T-cell (primary cell): ENCODE measurements at regions not wholly inside any gene's neighbourhood (a gene's known extent, or its start where the extent isn't known, plus 50 kb on each side); places are given as distances from the start of the nearest gene placed in this dataset.

Experiments used
- ATAC-seq, 4 experiments: fragments of 200-7000 bp in 3 of 4; fragments of 150-1000 bp in 1 of 4; cut with Tn5 transposase; replicated peaks in 1 of 4; 1 replicate in 3 of 4; 2 replicates in 1 of 4; pipeline ENCODE4 v1.10.0; 2021; ENCODE audit warnings: moderate library complexity in 3 of 4, mild to moderate bottlenecking in 2 of 4, moderate number of reproducible peaks in 1 of 4
- CTCF ChIA-PET, 2 donors: fragments of 300-600 bp; sonication (Branson Sonifier 250); formaldehyde crosslinking; loops; one replicate each; lab custom pipeline; 2022; ENCODE audit warnings: antibody characterized with exemption in 2 of 2; lab: Charles Lee
- POLR2A ChIA-PET, 2 donors: fragments of 300-600 bp; sonication (Branson Sonifier 250); formaldehyde crosslinking; loops; one replicate each; lab custom pipeline; 2022; ENCODE audit warnings: antibody characterized with exemption in 2 of 2; lab: Charles Lee
- DNase-seq, 35 experiments: peaks; one replicate each; pipeline versions ENCODE4 v3.0.0 to v3.0.0-alpha.2; 2013 to 2023
- H3K27ac ChIP-seq: one replicate; pipeline ENCODE4 v1.5.1; 2013; ENCODE audit warnings: low read length
- H3K27me3 ChIP-seq, 2 experiments: replicated peaks in 1 of 2; 1 replicate in 1 of 2; 2 replicates in 1 of 2; pipeline versions ENCODE4 v1.6.1 to v1.7.0; 2013; ENCODE audit warnings: low read length in 1 of 2, mixed read lengths in 1 of 2; ENCODE audit not compliant: control insufficient read depth in 2 of 2, insufficient read depth in 2 of 2; ENCODE audit errors: extremely low read depth in 1 of 2
- H3K36me3 ChIP-seq, 2 donors: 1 replicate in 1 of 2; 2 replicates in 1 of 2; pipeline versions ENCODE4 v1.6.1 to v1.7.0; 2013; ENCODE audit warnings: low read length in 1 of 2; ENCODE audit not compliant: control insufficient read depth in 2 of 2, insufficient read depth in 1 of 2; ENCODE audit errors: extremely low read depth in 1 of 2
- H3K4me1 ChIP-seq, 2 experiments: 1 replicate in 1 of 2; 2 replicates in 1 of 2; pipeline versions ENCODE4 v1.6.1 to v1.7.0; 2013; ENCODE audit warnings: low read length in 2 of 2, mixed read lengths in 1 of 2; ENCODE audit not compliant: insufficient read depth in 2 of 2, control insufficient read depth in 1 of 2; ENCODE audit errors: extremely low read depth in 1 of 2
- H3K4me3 ChIP-seq, 2 donors: 1 replicate in 1 of 2; 2 replicates in 1 of 2; pipeline versions ENCODE4 v1.5.1 to v1.7.0; 2013; ENCODE audit warnings: mild to moderate bottlenecking in 2 of 2, low read length in 1 of 2, moderate library complexity in 1 of 2; ENCODE audit not compliant: control insufficient read depth in 1 of 2; ENCODE audit errors: extremely low read depth in 1 of 2
- H3K9me3 ChIP-seq: 2 replicates; pipeline ENCODE4 v1.7.0; 2013
- H3K27ac Mint-ChIP-seq, 2 donors: one replicate each; pipeline ENCODE4 v1.8.0; 2020 to 2021; ENCODE audit warnings: mild to moderate bottlenecking in 2 of 2, mixed read lengths in 2 of 2
- H3K27me3 Mint-ChIP-seq, 2 donors: one replicate each; pipeline ENCODE4 v1.8.0; 2021 to 2022; ENCODE audit warnings: mixed read lengths in 2 of 2
- H3K36me3 Mint-ChIP-seq: one replicate; pipeline ENCODE4 v1.8.0; 2021; ENCODE audit warnings: mixed read lengths
- H3K4me1 Mint-ChIP-seq, 3 donors: one replicate each; pipeline ENCODE4 v1.8.0; 2020 to 2022; ENCODE audit warnings: mixed read lengths in 3 of 3, mild to moderate bottlenecking in 1 of 3
- H3K4me3 Mint-ChIP-seq, 3 donors: one replicate each; pipeline ENCODE4 v1.8.0; 2020 to 2022; ENCODE audit warnings: mild to moderate bottlenecking in 3 of 3, mixed read lengths in 3 of 3, moderate library complexity in 3 of 3
- H3K9me3 Mint-ChIP-seq, 3 donors: one replicate each; pipeline ENCODE4 v1.8.0; 2020 to 2022; ENCODE audit warnings: mixed read lengths in 3 of 3
- WGBS: methylation state at CpG from one replicate; pipeline ENCODE4 v1.1.5; 2013; ENCODE audit warnings: missing lambda C conversion rate; ENCODE audit not compliant: insufficient coverage; 5-methylcytosine and 5-hydroxymethylcytosine counted together

GRCh38 chr18:25517881-25518715, 166.1 kb upstream of the ZNF521 start:
- Histone ChIP-seq H3K9me3 (no peaks in the 10 kb centered on the region), H3K4me3 (no peak overlapping the region), H3K4me1 (no peaks in the 10 kb centered on the region), H3K27me3 (no peaks in the 10 kb centered on the region), H3K36me3 (no peaks in the 10 kb centered on the region), H3K27ac (no peak overlapping the region)
- POLR2A ChIA-PET: no interaction called here
- H3K27me3 Mint-ChIP-seq: no peaks in the 10 kb centered on the region
- H3K9me3 Mint-ChIP-seq: peaks cover 0 to 5% (median 0%) of the 10 kb centered on the region in 3 donors
- DNase-seq: no peak
- ATAC-seq: no peak
- H3K4me3 Mint-ChIP-seq: no peak overlapping the region
- H3K36me3 Mint-ChIP-seq: no peaks in the 10 kb centered on the region
- 80% methylated on average over 4 of the region's 6 CpGs for WGBS
- H3K4me1 Mint-ChIP-seq: peaks cover 0 to 1% (median 0%) of the 10 kb centered on the region in 3 donors
- no peak overlapping the region for H3K27ac Mint-ChIP-seq
- CTCF ChIA-PET: interaction anchor here in 1 of 2 donors (0.6 kb wide), 1 partner anchor 142 kb away, joined by 5 read pairs; no protein-coding TSS in a partner anchor

GRCh38 chr18:25516747-25517498, 165.0 kb upstream of the ZNF521 start:
- Histone ChIP-seq H3K27ac (no peak overlapping the region), H3K36me3 (no peaks in the 10 kb centered on the region), H3K4me1 (no peaks in the 10 kb centered on the region), H3K4me3 (no peak overlapping the region), H3K27me3 (no peaks in the 10 kb centered on the region), H3K9me3 (no peaks in the 10 kb centered on the region)
- CTCF ChIA-PET: no interaction called here
- Mint-ChIP-seq H3K27ac (no peak overlapping the region), H3K4me3 (no peak overlapping the region), H3K4me1 (peaks cover 0 to 1% (median 0%) of the 10 kb centered on the region in 3 donors), H3K27me3 (no peaks in the 10 kb centered on the region), H3K36me3 (no peaks in the 10 kb centered on the region), H3K9me3 (peaks cover 0 to 5% (median 0%) of the 10 kb centered on the region in 3 donors)
- POLR2A ChIA-PET: no interaction called here
- ATAC-seq: no peak
- no peak for DNase-seq
- 90% methylated on average over 3 of the region's 7 CpGs for WGBS

- Mint-ChIP-seq H3K9me3 (peaks cover 0 to 5% (median 0%) of the 10 kb centered on the region in 3 donors), H3K27ac (no peak overlapping the region), H3K27me3 (no peaks in the 10 kb centered on the region), H3K4me1 (peaks cover 0 to 1% (median 0%) of the 10 kb centered on the region in 3 donors), H3K4me3 (no peak overlapping the region), H3K36me3 (no peaks in the 10 kb centered on the region)
- ATAC-seq (no peak), DNase-seq (no peak)
- no peaks in the 10 kb centered on the region for H3K36me3 ChIP-seq
- ChIA-PET POLR2A (no interaction called here), CTCF (no interaction called here)
- H3K4me3 ChIP-seq: no peak overlapping the region
- no peaks in the 10 kb centered on the region for H3K9me3 ChIP-seq
- no peaks in the 10 kb centered on the region for H3K4me1 ChIP-seq
- no peaks in the 10 kb centered on the region for H3K27me3 ChIP-seq
- H3K27ac ChIP-seq: no peak overlapping the region
- 58% methylated on average over 4 of the region's 5 CpGs for WGBS
Measured at GRCh38 chr18:25516121-25516520, 164.2 kb upstream of the ZNF521 start.

GRCh38 chr18:25510096-25510495, 158.1 kb upstream of the ZNF521 start:
- Histone ChIP-seq H3K27ac (no peak overlapping the region), H3K4me3 (no peak overlapping the region), H3K4me1 (no peaks in the 10 kb centered on the region), H3K9me3 (no peaks in the 10 kb centered on the region), H3K36me3 (no peaks in the 10 kb centered on the region), H3K27me3 (no peaks in the 10 kb centered on the region)
- Mint-ChIP-seq H3K27ac (no peak overlapping the region), H3K9me3 (peaks cover 0 to 5% (median 0%) of the 10 kb centered on the region in 3 donors), H3K4me1 (no peaks in the 10 kb centered on the region), H3K4me3 (no peak overlapping the region), H3K27me3 (peaks cover 0 to 7% of the 10 kb centered on the region in 2 donors), H3K36me3 (no peaks in the 10 kb centered on the region)
- ChIA-PET POLR2A (interaction anchor here in 1 of 2 donors (0.5 kb wide), 1 partner anchor 156 kb away, joined by 3 read pairs; no protein-coding TSS in a partner anchor), CTCF (no interaction called here)
- DNase-seq (no peak), ATAC-seq (no peak)
- WGBS: no CpG with 5 or more reads among the region's 2 CpGs

GRCh38 chr18:25503567-25504081, 151.7 kb upstream of the ZNF521 start:
- H3K36me3 Mint-ChIP-seq: no peaks in the 10 kb centered on the region
- CTCF ChIA-PET: no interaction called here
- H3K27me3 Mint-ChIP-seq: peaks cover 3 to 10% of the 10 kb centered on the region in 2 donors
- H3K27ac Mint-ChIP-seq: no peak overlapping the region
- no peak overlapping the region for H3K27ac ChIP-seq
- no peaks in the 10 kb centered on the region for H3K36me3 ChIP-seq
- no peak overlapping the region for H3K4me3 Mint-ChIP-seq
- DNase-seq: no peak
- H3K4me3 ChIP-seq: no peak overlapping the region
- H3K9me3 Mint-ChIP-seq: peaks cover 0 to 2% (median 0%) of the 10 kb centered on the region in 3 donors
- no peak for ATAC-seq
- H3K9me3 ChIP-seq: no peaks in the 10 kb centered on the region
- POLR2A ChIA-PET: no interaction called here
- no peaks in the 10 kb centered on the region for H3K27me3 ChIP-seq
- no peaks in the 10 kb centered on the region for H3K4me1 ChIP-seq
- WGBS: 33% methylated on average over 8 of the region's 11 CpGs
- no peaks in the 10 kb centered on the region for H3K4me1 Mint-ChIP-seq

- no peak for ATAC-seq
- Histone ChIP-seq H3K9me3 (no peaks in the 10 kb centered on the region), H3K4me3 (no peak overlapping the region), H3K4me1 (no peaks in the 10 kb centered on the region), H3K36me3 (no peaks in the 10 kb centered on the region), H3K27me3 (no peaks in the 10 kb centered on the region), H3K27ac (no peak overlapping the region)
- POLR2A ChIA-PET: no interaction called here
- Mint-ChIP-seq H3K27me3 (peaks cover 0 to 13% of the 10 kb centered on the region in 2 donors), H3K4me1 (no peaks in the 10 kb centered on the region), H3K4me3 (no peak overlapping the region), H3K36me3 (no peaks in the 10 kb centered on the region), H3K9me3 (peaks cover 0 to 6% (median 5%) of the 10 kb centered on the region in 3 donors), H3K27ac (no peak overlapping the region)
- CTCF ChIA-PET: no interaction called here
- WGBS: no CpG with 5 or more reads among the region's 2 CpGs
- no peak for DNase-seq
Measured at GRCh38 chr18:25497151-25497794, 145.3 kb upstream of the ZNF521 start.
